Endodermal cell (in vitro differentiated cells): ENCODE measurements at regions not wholly inside any gene's neighbourhood (a gene's known extent, or its start where the extent isn't known, plus 50 kb on each side); places are given as distances from the start of the nearest gene placed in this dataset.

Experiments
- DNase-seq: peaks from one replicate; pipeline ENCODE4 v3.0.0-alpha.2; 2017
- H3K27ac ChIP-seq: 2 replicates; pipeline ENCODE4 v1.5.1; 2013; ENCODE audit warnings: mild to moderate bottlenecking, low read depth, low read length, moderate library complexity
- H3K27me3 ChIP-seq: 2 replicates; pipeline ENCODE4 v1.6.1; 2013; ENCODE audit warnings: mild to moderate bottlenecking, low read length, moderate library complexity; ENCODE audit not compliant: insufficient read depth, control insufficient read depth, poor library complexity, severe bottlenecking
- H3K36me3 ChIP-seq: 2 replicates; pipeline ENCODE4 v1.7.0; 2013; ENCODE audit warnings: mild to moderate bottlenecking, low read length, moderate library complexity; ENCODE audit not compliant: control insufficient read depth, insufficient read depth
- H3K4me1 ChIP-seq: one replicate; pipeline ENCODE4 v1.7.0; 2013; ENCODE audit warnings: low read length; ENCODE audit not compliant: control insufficient read depth, insufficient read depth
- H3K4me3 ChIP-seq: 2 replicates; pipeline ENCODE4 v1.5.1; 2013; ENCODE audit warnings: mild to moderate bottlenecking, low read length, moderate library complexity
- H3K9ac ChIP-seq: 2 replicates; pipeline ENCODE4 v1.6.1; 2013; ENCODE audit warnings: mild to moderate bottlenecking, low read length, moderate library complexity; ENCODE audit not compliant: poor library complexity, severe bottlenecking; ENCODE audit errors: extremely low read depth
- H3K9me3 ChIP-seq: 2 replicates; pipeline ENCODE4 v1.6.1; 2013; ENCODE audit warnings: mild to moderate bottlenecking, low read length, moderate library complexity; ENCODE audit not compliant: control insufficient read depth
- H3K27ac Mint-ChIP-seq: 2 replicates; pipeline ENCODE4 v1.8.0; 2020; ENCODE audit warnings: mixed read lengths
- H3K27me3 Mint-ChIP-seq: 2 replicates; pipeline ENCODE4 v1.8.0; 2021; ENCODE audit warnings: mild to moderate bottlenecking, mixed read lengths; ENCODE audit not compliant: insufficient read depth
- H3K36me3 Mint-ChIP-seq: 2 replicates; pipeline ENCODE4 v1.8.0; 2020; ENCODE audit warnings: low read depth, mixed read lengths
- H3K4me1 Mint-ChIP-seq: 2 replicates; pipeline ENCODE4 v1.8.0; 2020; ENCODE audit warnings: mixed read lengths
- H3K4me3 Mint-ChIP-seq: 2 replicates; pipeline ENCODE4 v1.8.0; 2020; ENCODE audit warnings: mild to moderate bottlenecking, moderate library complexity, mixed read lengths
- H3K9me3 Mint-ChIP-seq: 2 replicates; pipeline ENCODE4 v1.8.0; 2020; ENCODE audit warnings: mild to moderate bottlenecking, mixed read lengths
- CTCF ChIP-seq: fragments of 200-600 bp; sonication (generic); conservative IDR thresholded peaks from 2 replicates; pipeline ENCODE4 v1.5.0; 2021; ENCODE audit warnings: antibody characterized with exemption, mild to moderate bottlenecking
- WGBS, 2 experiments: methylation state at CpG; one replicate each; pipeline versions ENCODE4 v1.1.5 to v1.1.7; 2013; ENCODE audit warnings: missing lambda C conversion rate in 2 of 2, mixed read lengths in 1 of 2; ENCODE audit not compliant: insufficient coverage in 1 of 2, insufficient read length in 1 of 2; 5-methylcytosine and 5-hydroxymethylcytosine counted together

- peaks cover 15% of the 10 kb centered on the region for H3K4me1 Mint-ChIP-seq
- Histone ChIP-seq H3K9ac (no peak overlapping the region), H3K4me3 (peak overlapping the region; percentile 38), H3K27me3 (no peaks in the 10 kb centered on the region), H3K4me1 (no peaks in the 10 kb centered on the region), H3K36me3 (no peaks in the 10 kb centered on the region), H3K27ac (no peak overlapping the region), H3K9me3 (peaks cover 16% of the 10 kb centered on the region)
- TF ChIP-seq CTCF, result no peak
- no peak for DNase-seq
- H3K4me3 Mint-ChIP-seq, result no peak overlapping the region
- no peaks in the 10 kb centered on the region for H3K27me3 Mint-ChIP-seq
- H3K36me3 Mint-ChIP-seq, result no peaks in the 10 kb centered on the region
- peaks cover 3% of the 10 kb centered on the region for H3K9me3 Mint-ChIP-seq
- no peak overlapping the region for H3K27ac Mint-ChIP-seq
Observed at GRCh38 chr3:177381070-177381469, 183.8 kb upstream of the TBL1XR1 start.

GRCh38 chr3:177382944-177383343 is 185.7 kb upstream of the TBL1XR1 start:
- Histone ChIP-seq H3K4me1 (no peaks in the 10 kb centered on the region), H3K9ac (no peak overlapping the region), H3K36me3 (no peaks in the 10 kb centered on the region), H3K27me3 (no peaks in the 10 kb centered on the region), H3K27ac (no peak overlapping the region), H3K4me3 (no peak overlapping the region), H3K9me3 (peaks cover 16% of the 10 kb centered on the region)
- Mint-ChIP-seq H3K9me3 (peaks cover 3% of the 10 kb centered on the region), H3K27ac (no peak overlapping the region), H3K4me3 (no peak overlapping the region), H3K4me1 (peaks cover 9% of the 10 kb centered on the region), H3K36me3 (no peaks in the 10 kb centered on the region), H3K27me3 (no peaks in the 10 kb centered on the region)
- no peak for TF ChIP-seq CTCF
- no peak for DNase-seq
- 95 to 96% methylated on average over 6 to 8 of the region's 8 CpGs for WGBS, 2 experiments

- 98% methylated on average over 2 of the region's 2 CpGs; no CpG with 5 or more reads in 1 of the 2 experiments for WGBS, 2 experiments
- Mint-ChIP-seq H3K4me3 (no peak overlapping the region), H3K9me3 (peaks cover 3% of the 10 kb centered on the region), H3K27ac (no peak overlapping the region), H3K36me3 (no peaks in the 10 kb centered on the region), H3K27me3 (no peaks in the 10 kb centered on the region), H3K4me1 (peaks cover 9% of the 10 kb centered on the region)
- H3K36me3 ChIP-seq, result no peaks in the 10 kb centered on the region
- H3K9ac ChIP-seq, result no peak overlapping the region
- H3K27me3 ChIP-seq, result no peaks in the 10 kb centered on the region
- DNase-seq, result no peak
- no peak overlapping the region for H3K4me3 ChIP-seq
- H3K27ac ChIP-seq, result no peak overlapping the region
- H3K4me1 ChIP-seq, result no peaks in the 10 kb centered on the region
- no peak for TF ChIP-seq CTCF
- peaks cover 11% of the 10 kb centered on the region for H3K9me3 ChIP-seq
Observed at GRCh38 chr3:177385186-177385585, 187.9 kb upstream of the TBL1XR1 start.
